ENCODE measurements at regions not wholly inside any gene's neighbourhood (a gene's known extent, or its start where the extent isn't known, plus 50 kb on each side); places are given as distances from the start of the nearest gene placed in this dataset.

- TF ChIP-seq ZNF532 (CRISPR knock-in tag; IDR thresholded peaks at IDR 0.05; ENCODE audit: borderline replicate concordance) (no peak), PRRX2 (CRISPR knock-in tag; IDR thresholded peaks at IDR 0.05) (no peak), IRF2 (CRISPR knock-in tag; IDR thresholded peaks at IDR 0.05; ENCODE audit: borderline replicate concordance, low read depth) (no peak)
These were observed 433.7 kb upstream of the PFKP start (continued) for GRCh38 chr10:2633630-2634029.

GRCh38 chr10:2631557-2632205, 435.7 kb upstream of the PFKP start:
- no peak for TF ChIP-seq NFATC4 (CRISPR knock-in tag; IDR thresholded peaks at IDR 0.05)
- TF ChIP-seq ZSCAN18 (CRISPR knock-in tag; IDR thresholded peaks at IDR 0.05): no peak
- no peak for TF ChIP-seq JAZF1 (CRISPR knock-in tag; IDR thresholded peaks at IDR 0.05)
- TF ChIP-seq ZNF423 (CRISPR knock-in tag; IDR thresholded peaks at IDR 0.05): no peak
- TF ChIP-seq GABPB1 (CRISPR knock-in tag; IDR thresholded peaks at IDR 0.05): no peak
- no peak for TF ChIP-seq NFYB (CRISPR knock-in tag; conservative IDR thresholded peaks at IDR 0.05; ENCODE audit: low read depth)
- TF ChIP-seq STAT6 (CRISPR knock-in tag; conservative IDR thresholded peaks at IDR 0.05; ENCODE audit: low read depth): no peak
- no peak for TF ChIP-seq TEAD4 (CRISPR knock-in tag; IDR thresholded peaks at IDR 0.05)
- no peak for TF ChIP-seq ATF1 (CRISPR knock-in tag; IDR thresholded peaks at IDR 0.05)
- no peak for TF ChIP-seq ZBTB43 (CRISPR knock-in tag; IDR thresholded peaks at IDR 0.05)
- TF ChIP-seq SOX15 (CRISPR knock-in tag; IDR thresholded peaks at IDR 0.05): no peak
- no peak for TF ChIP-seq ERG (CRISPR knock-in tag; IDR thresholded peaks at IDR 0.05)
- H3K27ac Mint-ChIP-seq: no peak overlapping the region
- ChIA-PET POLR2A (no interaction called here), CTCF (no interaction called here)
- H3K4me3 Mint-ChIP-seq: no peak overlapping the region
- no peaks in the 10 kb centered on the region; the same call in 1 of the 2 replicates for H3K9me3 Mint-ChIP-seq
- no peaks in the 10 kb centered on the region for H3K27me3 Mint-ChIP-seq (ENCODE audit: low read depth)
- no peak for DNase-seq (ENCODE audit: low spot score)
- peaks cover 33% of the 10 kb centered on the region for H3K4me1 Mint-ChIP-seq
- no peak for ATAC-seq
- no peaks in the 10 kb centered on the region for H3K36me3 Mint-ChIP-seq
